ENCODE measurements at regions not wholly inside any gene's neighbourhood (a gene's known extent, or its start where the extent isn't known, plus 50 kb on each side); places are given as distances from the start of the nearest gene placed in this dataset.

DNA sequence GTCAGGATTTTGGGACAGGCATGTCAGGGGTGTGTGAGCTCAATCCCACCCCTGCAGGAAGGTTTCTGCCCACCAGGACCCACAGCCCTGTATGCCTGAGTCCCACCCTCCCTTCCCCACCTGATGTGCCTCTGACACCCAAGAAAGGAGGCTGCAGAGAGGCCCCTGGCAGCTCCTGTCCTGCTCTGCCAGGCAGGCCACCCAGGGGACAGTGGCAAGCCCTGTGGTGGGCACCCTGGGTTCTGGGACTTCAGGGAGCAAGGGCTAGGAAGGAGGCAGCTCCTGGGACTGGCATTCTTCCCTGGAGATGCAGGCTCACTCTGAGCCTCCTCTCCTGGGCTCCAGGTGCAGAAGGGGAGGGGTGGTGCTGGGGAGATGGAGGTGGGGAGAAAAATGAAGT is 234.5 kb upstream of the B3GAT1 start:
- H3K4me1 Mint-ChIP-seq, result peaks cover 2% of the 10 kb centered on the region
- H3K36me3 Mint-ChIP-seq (ENCODE audit: low read depth), result no peaks in the 10 kb centered on the region
- H3K27me3 Mint-ChIP-seq, result peaks cover 44% of the 10 kb centered on the region
- H3K4me3 Mint-ChIP-seq, result no peak overlapping the region
- DNase-seq, result no peak
- H3K27ac Mint-ChIP-seq, result no peak overlapping the region
- ATAC-seq, result no peak
- H3K9me3 ChIP-seq (ENCODE audit: control insufficient read depth, low read length, poor library complexity, severe bottlenecking), result no peaks in the 10 kb centered on the region

GRCh38 chr11:134645576-134645975 is 233.5 kb upstream of the B3GAT1 start:
- ATAC-seq, result no peak
- Mint-ChIP-seq H3K27ac (no peak overlapping the region), H3K4me1 (peaks cover 2% of the 10 kb centered on the region), H3K36me3 (ENCODE audit: low read depth) (no peaks in the 10 kb centered on the region), H3K4me3 (no peak overlapping the region), H3K27me3 (peaks cover 49% of the 10 kb centered on the region)
- no peaks in the 10 kb centered on the region for H3K9me3 ChIP-seq (ENCODE audit: control insufficient read depth, low read length, poor library complexity, severe bottlenecking)
- no peak for DNase-seq

GRCh38 chr11:134644476-134645456 is 232.7 kb upstream of the B3GAT1 start:
- no peak for ATAC-seq
- H3K36me3 Mint-ChIP-seq (ENCODE audit: low read depth), result no peaks in the 10 kb centered on the region
- H3K27ac Mint-ChIP-seq, result no peak overlapping the region
- H3K4me3 Mint-ChIP-seq, result no peak overlapping the region
- H3K27me3 Mint-ChIP-seq, result peaks cover 56% of the 10 kb centered on the region
- H3K9me3 ChIP-seq (ENCODE audit: control insufficient read depth, low read length, poor library complexity, severe bottlenecking), result no peaks in the 10 kb centered on the region
- peaks cover 2% of the 10 kb centered on the region for H3K4me1 Mint-ChIP-seq
- no peak for DNase-seq

- Mint-ChIP-seq H3K4me3 (no peak overlapping the region), H3K27me3 (peaks cover 66% of the 10 kb centered on the region), H3K36me3 (ENCODE audit: low read depth) (no peaks in the 10 kb centered on the region), H3K27ac (no peak overlapping the region), H3K4me1 (no peaks in the 10 kb centered on the region)
- DNase-seq (no peak), ATAC-seq (no peak)
- no peaks in the 10 kb centered on the region for H3K9me3 ChIP-seq (ENCODE audit: control insufficient read depth, low read length, poor library complexity, severe bottlenecking)
These were observed 231.3 kb upstream of the B3GAT1 start for GRCh38 chr11:134643115-134644012.

DNA sequence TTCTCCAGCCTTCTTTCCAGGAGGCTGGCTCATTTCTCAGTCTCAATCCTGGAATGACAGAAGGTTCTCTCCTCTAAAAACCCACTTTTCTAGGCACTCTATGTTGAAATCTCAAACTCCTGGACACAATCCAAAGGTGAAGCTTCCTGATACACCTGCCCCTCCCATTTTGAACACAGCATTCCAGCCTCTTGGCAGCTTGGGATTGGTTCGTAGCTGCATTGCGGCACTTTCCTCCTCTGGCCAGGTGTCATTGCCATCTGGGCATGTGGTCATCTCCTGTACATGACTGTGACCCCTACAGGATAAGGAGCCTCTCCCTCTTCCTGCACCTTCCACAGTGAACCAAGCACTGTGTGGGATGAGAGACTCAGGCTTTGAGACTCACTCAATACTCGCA is 230.2 kb upstream of the B3GAT1 start:
- Mint-ChIP-seq H3K27ac (no peak overlapping the region), H3K36me3 (ENCODE audit: low read depth) (no peaks in the 10 kb centered on the region), H3K27me3 (peaks cover 62% of the 10 kb centered on the region), H3K4me1 (no peaks in the 10 kb centered on the region), H3K4me3 (no peak overlapping the region)
- DNase-seq, result no peak
- no peaks in the 10 kb centered on the region for H3K9me3 ChIP-seq (ENCODE audit: control insufficient read depth, low read length, poor library complexity, severe bottlenecking)
- no peak for ATAC-seq

DNA sequence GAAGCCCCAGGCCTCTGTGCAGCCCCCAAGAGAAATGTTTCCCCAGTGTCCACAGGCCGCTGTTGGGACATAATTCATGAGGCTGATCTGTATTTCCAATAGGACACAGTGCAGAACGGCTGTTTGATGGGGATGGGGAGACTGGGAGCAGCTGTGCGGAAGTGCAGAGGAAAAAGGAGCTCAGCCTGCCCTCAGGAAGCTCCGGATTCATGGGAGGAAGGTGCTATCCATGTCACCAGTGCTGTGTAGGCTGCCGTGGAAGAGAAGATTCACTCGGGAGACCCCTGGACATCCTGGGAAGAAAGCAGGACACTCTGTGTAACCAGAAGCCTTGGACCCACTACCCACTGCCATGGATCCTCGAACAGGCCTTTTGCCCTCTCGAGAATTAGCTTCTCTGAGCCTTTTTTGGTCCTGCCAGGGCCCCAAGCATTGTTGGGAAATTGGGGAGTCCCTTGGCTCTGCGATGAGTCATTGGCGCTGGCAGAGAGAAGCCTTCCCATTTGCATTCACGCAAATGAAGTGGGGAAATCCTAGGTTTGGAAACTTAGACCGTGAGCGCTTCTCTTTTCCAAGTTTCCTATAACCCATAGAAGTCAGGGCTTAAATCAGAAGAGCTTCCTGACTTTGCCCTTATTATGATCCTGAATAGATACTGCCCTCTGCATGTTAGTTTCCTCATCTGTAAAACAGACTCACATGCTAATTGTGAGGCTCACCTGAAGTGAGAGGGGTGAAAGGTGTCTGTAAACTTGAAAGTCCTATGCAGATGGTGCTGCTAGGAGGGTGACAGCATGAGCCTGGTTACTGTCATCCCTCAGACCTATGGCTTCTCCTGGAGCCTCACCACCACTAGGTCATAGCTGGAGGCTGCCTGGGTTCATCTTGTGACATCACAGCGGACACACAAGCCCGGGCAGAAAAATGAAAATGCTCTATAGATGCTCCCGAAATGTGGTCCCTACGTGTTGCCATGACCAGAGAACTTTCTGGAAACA is 229.2 kb upstream of the B3GAT1 start:
- no peaks in the 10 kb centered on the region for H3K4me1 Mint-ChIP-seq

DNA sequence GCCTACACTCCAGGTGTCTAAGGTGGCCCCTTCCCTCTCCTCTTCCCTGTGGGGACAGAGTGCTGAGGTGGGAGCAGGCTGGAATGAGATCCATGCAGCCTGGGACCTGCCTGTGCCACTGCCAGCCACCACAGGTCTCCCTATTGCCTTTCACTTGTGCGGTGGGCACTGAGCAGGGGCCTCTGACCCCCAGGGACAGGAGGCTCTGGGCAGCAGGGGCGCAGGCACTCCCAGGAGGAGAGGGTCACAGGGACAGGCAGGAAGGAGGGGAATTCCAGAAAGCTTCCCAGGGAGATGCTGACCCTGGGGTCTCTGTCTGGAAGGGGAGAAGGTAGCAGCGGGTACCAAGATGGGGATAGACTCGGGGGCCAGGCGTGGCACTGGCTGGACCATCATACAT is 228.5 kb upstream of the B3GAT1 start:
- Mint-ChIP-seq H3K4me3 (no peak overlapping the region), H3K36me3 (ENCODE audit: low read depth) (no peaks in the 10 kb centered on the region), H3K4me1 (no peaks in the 10 kb centered on the region), H3K27ac (no peak overlapping the region), H3K27me3 (peaks cover 71% of the 10 kb centered on the region)
- no peak for ATAC-seq
- no peak for DNase-seq
- H3K9me3 ChIP-seq (ENCODE audit: control insufficient read depth, low read length, poor library complexity, severe bottlenecking), result no peaks in the 10 kb centered on the region

More for the DNA sequence above, 229.2 kb upstream of the B3GAT1 start:
- Mint-ChIP-seq H3K27ac (no peak overlapping the region), H3K27me3 (peaks cover 64% of the 10 kb centered on the region), H3K36me3 (ENCODE audit: low read depth) (no peaks in the 10 kb centered on the region), H3K4me3 (no peak overlapping the region)
- DNase-seq (no peak), ATAC-seq (no peak)
- H3K9me3 ChIP-seq (ENCODE audit: control insufficient read depth, low read length, poor library complexity, severe bottlenecking), result no peaks in the 10 kb centered on the region

DNA sequence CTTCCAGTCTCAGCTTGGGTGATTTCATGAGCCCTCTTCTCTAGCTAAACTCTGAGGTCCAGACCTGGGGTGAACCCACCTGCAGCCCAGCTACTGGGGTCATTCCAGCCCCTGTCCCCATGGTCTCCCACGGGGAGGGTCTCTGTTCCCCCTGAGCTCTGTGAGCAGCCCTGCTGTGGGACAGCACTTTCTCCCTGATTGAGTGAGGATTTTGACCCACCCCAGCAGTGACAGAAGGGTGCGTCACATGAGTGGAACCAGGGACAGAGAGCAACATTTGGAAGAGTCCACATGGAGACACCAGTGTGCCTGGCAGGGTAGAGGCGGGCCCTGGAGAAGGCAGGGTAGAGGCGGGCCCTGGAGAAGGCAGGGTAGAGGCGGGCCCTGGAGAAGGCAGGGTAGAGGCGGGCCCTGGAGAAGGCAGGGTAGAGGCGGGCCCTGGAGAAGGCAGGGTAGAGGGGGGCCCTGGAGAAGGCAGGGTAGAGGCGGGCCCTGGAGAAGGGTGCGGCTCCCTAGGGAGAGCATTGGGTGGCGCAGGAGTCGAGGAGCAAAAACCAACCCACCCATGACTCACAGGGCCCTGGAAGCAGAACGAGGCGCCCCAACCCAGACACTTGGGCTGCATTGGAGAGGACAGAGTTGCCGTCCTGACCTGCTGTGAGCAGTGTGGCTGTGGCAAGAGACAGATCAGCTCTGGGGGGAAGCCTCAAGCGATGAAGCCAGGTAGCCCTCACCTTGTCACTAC is 227.7 kb upstream of the B3GAT1 start:
- H3K27ac Mint-ChIP-seq, result no peak overlapping the region
- H3K4me3 Mint-ChIP-seq, result no peak overlapping the region
- ATAC-seq (no peak), DNase-seq (no peak)
- peaks cover under 1% of the 10 kb centered on the region for H3K36me3 Mint-ChIP-seq (ENCODE audit: low read depth)
- H3K4me1 Mint-ChIP-seq, result no peaks in the 10 kb centered on the region
- H3K27me3 Mint-ChIP-seq, result peaks cover 71% of the 10 kb centered on the region
- no peaks in the 10 kb centered on the region for H3K9me3 ChIP-seq (ENCODE audit: control insufficient read depth, low read length, poor library complexity, severe bottlenecking)

DNA sequence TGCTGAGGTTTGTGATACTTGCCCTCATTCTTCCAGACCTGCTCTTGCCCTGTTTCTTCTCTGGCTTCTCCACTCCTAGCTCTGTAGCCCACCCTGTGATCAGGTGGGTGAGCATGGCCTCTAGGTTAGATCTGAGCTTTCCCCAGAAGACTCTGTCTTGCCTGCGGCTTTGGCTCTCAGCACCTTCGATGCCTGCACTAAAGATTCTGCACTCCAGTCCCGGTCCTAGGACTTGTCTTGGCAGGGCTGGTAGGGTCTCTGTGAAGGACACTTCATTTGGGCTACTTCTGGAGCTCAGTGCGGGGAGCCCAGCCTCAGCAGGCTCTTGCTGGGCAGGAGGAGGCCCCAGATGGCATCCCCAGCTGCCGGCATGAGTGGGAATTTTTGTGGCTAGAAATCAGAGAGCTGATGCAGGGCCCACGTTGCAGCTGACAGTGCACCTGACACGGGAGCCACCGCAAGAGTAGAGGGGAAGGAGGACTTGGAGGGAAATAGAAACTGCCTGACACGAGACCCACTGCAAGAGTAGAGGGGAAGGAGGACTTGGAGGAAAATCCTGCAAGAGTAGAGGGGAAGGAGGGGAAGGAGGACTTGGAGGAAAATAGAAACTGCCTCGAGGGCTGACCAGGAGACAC is 226.9 kb upstream of the B3GAT1 start:
- no peak overlapping the region for H3K27ac Mint-ChIP-seq
- H3K4me3 Mint-ChIP-seq, result no peak overlapping the region
- peaks cover 2% of the 10 kb centered on the region for H3K36me3 Mint-ChIP-seq (ENCODE audit: low read depth)
- peaks cover 69% of the 10 kb centered on the region for H3K27me3 Mint-ChIP-seq
- H3K9me3 ChIP-seq (ENCODE audit: control insufficient read depth, low read length, poor library complexity, severe bottlenecking), result no peaks in the 10 kb centered on the region
- ATAC-seq, result no peak
- H3K4me1 Mint-ChIP-seq, result no peaks in the 10 kb centered on the region
- no peak for DNase-seq

DNA sequence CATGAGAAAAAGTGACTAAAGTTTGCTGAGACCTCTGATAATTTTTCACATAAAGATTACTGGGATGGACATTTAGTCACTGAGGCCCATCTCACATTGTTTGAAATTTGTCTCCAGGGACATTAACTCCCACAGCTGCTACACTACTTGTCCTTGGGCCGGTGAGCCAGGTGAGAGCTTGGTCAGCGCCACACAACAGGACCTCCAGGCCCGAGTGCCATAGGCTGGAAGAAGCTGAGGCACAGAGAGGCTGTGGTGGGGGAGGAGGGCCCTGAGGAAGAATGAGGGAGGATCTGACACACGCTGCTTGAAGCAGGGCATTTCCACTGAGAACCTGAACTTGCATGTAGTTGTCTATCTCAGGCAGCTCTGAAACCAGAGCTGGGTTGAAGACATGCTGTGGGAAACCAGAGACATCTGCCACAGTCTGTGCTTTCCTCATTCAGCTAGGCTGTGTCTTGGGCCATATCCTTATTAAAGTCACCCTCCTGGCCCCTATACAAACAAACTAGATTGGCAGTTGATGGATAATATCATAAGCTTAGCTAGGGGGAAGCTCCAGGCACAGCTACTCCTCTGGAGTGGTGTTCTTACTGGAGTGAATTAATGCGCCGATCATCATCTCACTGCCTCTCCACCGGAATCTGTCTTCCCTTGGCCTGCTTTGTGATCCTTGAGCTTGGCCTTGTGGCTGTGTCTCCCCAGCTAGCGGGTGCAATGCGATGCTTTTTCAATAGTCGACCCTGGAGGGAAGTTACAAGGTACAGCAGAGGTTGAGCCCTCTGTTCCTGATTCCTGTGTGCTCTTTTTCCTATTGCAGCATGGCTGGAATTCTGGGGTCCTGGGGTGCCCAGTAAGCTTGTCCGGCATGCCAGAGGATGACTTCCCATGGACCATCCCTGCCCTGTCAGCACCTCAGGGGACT is 225.3 kb upstream of the B3GAT1 start:
- Mint-ChIP-seq H3K27me3 (peaks cover 60% of the 10 kb centered on the region), H3K27ac (no peak overlapping the region), H3K4me3 (no peak overlapping the region), H3K4me1 (no peaks in the 10 kb centered on the region), H3K36me3 (ENCODE audit: low read depth) (peaks cover 2% of the 10 kb centered on the region)
- DNase-seq (no peak), ATAC-seq (no peak)
- no peaks in the 10 kb centered on the region for H3K9me3 ChIP-seq (ENCODE audit: control insufficient read depth, low read length, poor library complexity, severe bottlenecking)

GRCh38 chr11:134636071-134636470 is 224.0 kb upstream of the B3GAT1 start:
- H3K4me1 Mint-ChIP-seq, result no peaks in the 10 kb centered on the region
- H3K4me3 Mint-ChIP-seq, result no peak overlapping the region
- ATAC-seq (no peak), DNase-seq (no peak)
- peaks cover 55% of the 10 kb centered on the region for H3K27me3 Mint-ChIP-seq
- peaks cover 2% of the 10 kb centered on the region for H3K36me3 Mint-ChIP-seq (ENCODE audit: low read depth)
- no peaks in the 10 kb centered on the region for H3K9me3 ChIP-seq (ENCODE audit: control insufficient read depth, low read length, poor library complexity, severe bottlenecking)
- peak overlapping the region; percentile 41 for H3K27ac Mint-ChIP-seq

All from T-helper 17 cell (primary cell).